B cell (primary cell): ENCODE measurements at regions not wholly inside any gene's neighbourhood (a gene's known extent, or its start where the extent isn't known, plus 50 kb on each side); places are given as distances from the start of the nearest gene placed in this dataset.

ENCODE experiments used
- EZH2 ChIP-seq: IDR thresholded peaks from 2 replicates; pipeline ENCODE4 v1.6.1; 2012; ENCODE audit warnings: borderline replicate concordance, low read depth, mild to moderate bottlenecking, moderate library complexity, low read length; ENCODE audit not compliant: insufficient read depth, poor library complexity, severe bottlenecking
- TF ChIP-seq, protein P1 (sequence below): fragments of 200-600 bp; IDR thresholded peaks from one replicate; pipeline ENCODE4 v1.8.0; 2022; ENCODE audit warnings: antibody characterized with exemption, mild to moderate bottlenecking

DNA sequence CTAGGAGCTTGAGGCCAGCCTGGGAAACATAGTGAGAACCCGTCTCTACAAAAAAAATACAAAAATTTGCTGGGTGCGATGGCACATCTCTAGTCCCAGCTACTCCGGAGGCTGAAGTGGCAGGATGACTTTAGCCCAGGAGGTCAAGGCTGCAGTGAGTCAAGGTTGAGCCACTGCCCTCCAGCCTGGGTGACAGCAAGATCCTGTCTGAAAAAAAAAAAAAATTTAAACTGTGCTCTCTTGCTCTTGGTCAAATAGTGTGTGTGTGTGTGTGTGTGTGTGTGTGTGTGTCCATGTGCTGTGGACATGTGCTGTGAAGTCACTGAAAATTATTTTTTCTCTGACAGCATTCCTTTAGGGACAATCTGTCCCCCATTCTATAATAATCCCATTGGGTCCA, 62.1 kb upstream of the TCF7L2 start:
- TF ChIP-seq, protein P1, sequence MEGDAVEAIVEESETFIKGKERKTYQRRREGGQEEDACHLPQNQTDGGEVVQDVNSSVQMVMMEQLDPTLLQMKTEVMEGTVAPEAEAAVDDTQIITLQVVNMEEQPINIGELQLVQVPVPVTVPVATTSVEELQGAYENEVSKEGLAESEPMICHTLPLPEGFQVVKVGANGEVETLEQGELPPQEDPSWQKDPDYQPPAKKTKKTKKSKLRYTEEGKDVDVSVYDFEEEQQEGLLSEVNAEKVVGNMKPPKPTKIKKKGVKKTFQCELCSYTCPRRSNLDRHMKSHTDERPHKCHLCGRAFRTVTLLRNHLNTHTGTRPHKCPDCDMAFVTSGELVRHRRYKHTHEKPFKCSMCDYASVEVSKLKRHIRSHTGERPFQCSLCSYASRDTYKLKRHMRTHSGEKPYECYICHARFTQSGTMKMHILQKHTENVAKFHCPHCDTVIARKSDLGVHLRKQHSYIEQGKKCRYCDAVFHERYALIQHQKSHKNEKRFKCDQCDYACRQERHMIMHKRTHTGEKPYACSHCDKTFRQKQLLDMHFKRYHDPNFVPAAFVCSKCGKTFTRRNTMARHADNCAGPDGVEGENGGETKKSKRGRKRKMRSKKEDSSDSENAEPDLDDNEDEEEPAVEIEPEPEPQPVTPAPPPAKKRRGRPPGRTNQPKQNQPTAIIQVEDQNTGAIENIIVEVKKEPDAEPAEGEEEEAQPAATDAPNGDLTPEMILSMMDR: no peak
- TF ChIP-seq EZH2: no peak
